GM12878 (cell line): ENCODE measurements at regions not wholly inside any gene's neighbourhood (a gene's known extent, or its start where the extent isn't known, plus 50 kb on each side); places are given as distances from the start of the nearest gene placed in this dataset.

Experiments used
- ATAC-seq: fragments of 200-7000 bp; cut with Tn5 transposase; 3 replicates; pipeline ENCODE4 v1.9.1; 2020; ENCODE audit warnings: mild to moderate bottlenecking, moderate library complexity
- BruUV-seq: library from RNA; stranded (reverse); fragments of 400-500 nt; replicated peaks from 2 replicates; lab custom pipeline; 2021; lab: Mats Ljungman, UMichigan
- CTCF ChIA-PET: fragments of 300-600 bp; sonication (Branson Sonifier 250); formaldehyde crosslinking; extraction: SDS; loops from one replicate; lab custom pipeline; 2021; ENCODE audit warnings: inconsistent platforms; lab: Yijun Ruan, JAX
- POLR2A ChIA-PET: fragments of 350-600 bp; formaldehyde crosslinking; extraction: SDS; loops from one replicate; lab custom pipeline; 2021; ENCODE audit warnings: inconsistent platforms; lab: Charles Lee
- RAD21 ChIA-PET: fragments of 300-600 bp; sonication (Branson Sonifier 250); formaldehyde crosslinking; loops from one replicate; lab custom pipeline; 2023; ENCODE audit warnings: antibody characterized with exemption; ENCODE audit not compliant: unreplicated experiment; lab: Charles Lee
- SMC1A ChIA-PET: fragments of 300-600 bp; sonication (Branson Sonifier 250); formaldehyde crosslinking; loops from one replicate; lab custom pipeline; 2023; ENCODE audit not compliant: unreplicated experiment, uncharacterized antibody; lab: Charles Lee
- DNase-seq: peaks from one replicate; pipeline ENCODE4 v3.0.0-alpha.2; 2011; ENCODE audit warnings: low read depth, low spot score
- FAIRE-seq: peaks from 3 replicates; lab custom pipeline; 2011; peaks lifted over from hg19 to GRCh38; lab: Jason Lieb, UNC
- H2AFZ ChIP-seq: 2 replicates; pipeline ENCODE4 v1.6.0; 2011; ENCODE audit warnings: low read depth, low read length, control low read depth; ENCODE audit not compliant: control insufficient read depth
- H3K27ac ChIP-seq: 2 replicates; pipeline ENCODE4 v1.5.1; 2011; ENCODE audit warnings: control low read depth; ENCODE audit not compliant: control insufficient read depth, insufficient read depth
- H3K27me3 ChIP-seq, 2 experiments: replicated peaks in 1 of 2; 2 replicates each; pipeline versions ENCODE4 v1.6.0 to v1.6.1; 2011; ENCODE audit warnings: low read length in 1 of 2; ENCODE audit not compliant: control insufficient read depth in 2 of 2, insufficient read depth in 2 of 2
- H3K36me3 ChIP-seq, 2 experiments: 2 replicates each; pipeline ENCODE4 v1.5.1; 2011; ENCODE audit warnings: low read length in 1 of 2; ENCODE audit not compliant: control insufficient read depth in 2 of 2, insufficient read depth in 2 of 2
- H3K4me1 ChIP-seq: 2 replicates; pipeline ENCODE4 v1.6.1; 2011; ENCODE audit warnings: mild to moderate bottlenecking, low read length, moderate library complexity, mixed read lengths; ENCODE audit not compliant: control insufficient read depth, insufficient read depth
- H3K4me2 ChIP-seq: 2 replicates; pipeline ENCODE4 v1.6.0; 2011; ENCODE audit warnings: control low read depth; ENCODE audit not compliant: control insufficient read depth, insufficient read depth
- H3K4me3 ChIP-seq: fragments of 200-600 bp; sonication (generic); 2 replicates; pipeline ENCODE4 v1.5.1; 2016
- H3K79me2 ChIP-seq: 2 replicates; pipeline ENCODE4 v1.6.0; 2011; ENCODE audit warnings: low read length; ENCODE audit not compliant: control insufficient read depth, insufficient read depth
- H3K9ac ChIP-seq: 2 replicates; pipeline ENCODE4 v1.8.0; 2011; ENCODE audit warnings: low read length, control low read depth, mixed read lengths; ENCODE audit not compliant: control insufficient read depth, insufficient read depth
- H3K9me3 ChIP-seq: replicated peaks from 3 replicates; pipeline ENCODE4 v1.5.1; 2011; ENCODE audit warnings: mild to moderate bottlenecking, low read length; ENCODE audit not compliant: control insufficient read depth, insufficient read depth
- H4K20me1 ChIP-seq: 2 replicates; pipeline ENCODE4 v1.6.0; 2011; ENCODE audit not compliant: control insufficient read depth, insufficient read depth
- BCL11A ChIP-seq: IDR thresholded peaks from 2 replicates; pipeline ENCODE4 v1.6.1; 2011; ENCODE audit warnings: low read depth, low read length
- CBX3 ChIP-seq: fragments of 200-600 bp; sonication (generic); IDR thresholded peaks from 2 replicates; pipeline ENCODE4 v1.6.1; 2016; ENCODE audit warnings: low read depth, borderline replicate concordance
- E2F8 ChIP-seq: fragments of 450-650 bp; IDR thresholded peaks from 2 replicates; pipeline ENCODE4 v1.6.1; 2018; ENCODE audit warnings: mild to moderate bottlenecking, low read depth, moderate library complexity; ENCODE audit not compliant: partially characterized antibody
- ETV6 ChIP-seq, 2 experiments: fragments of 450-650 bp in 1 of 2; IDR thresholded peaks in 1 of 2; conservative IDR thresholded peaks in 1 of 2; 2 replicates each; pipeline ENCODE4 v1.6.1; 2014; ENCODE audit warnings: antibody characterized with exemption in 1 of 2, borderline replicate concordance in 1 of 2, low read depth in 1 of 2, mild to moderate bottlenecking in 1 of 2, moderate library complexity in 1 of 2
- MYB ChIP-seq: fragments of 150-350 bp; IDR thresholded peaks from 2 replicates; pipeline ENCODE4 v1.6.1; 2014; ENCODE audit warnings: mild to moderate bottlenecking, low read depth, low read length, borderline replicate concordance
- POLR2AphosphoS2 ChIP-seq: IDR thresholded peaks from 2 replicates; pipeline ENCODE4 v1.6.1; 2011; ENCODE audit warnings: low read depth, mild to moderate bottlenecking, low read length, improper control_type of control experiment, moderate library complexity
- REST ChIP-seq: IDR thresholded peaks from 2 replicates; pipeline ENCODE4 v1.6.1; 2012; ENCODE audit warnings: mild to moderate bottlenecking, low read depth, low read length
- TCF12 ChIP-seq: IDR thresholded peaks from 2 replicates; pipeline ENCODE4 v1.6.1; 2011; ENCODE audit warnings: low read depth, mild to moderate bottlenecking, low read length
- ZSCAN29 ChIP-seq: fragments of 450-650 bp; IDR thresholded peaks from 2 replicates; pipeline ENCODE4 v1.6.1; 2017; ENCODE audit warnings: mild to moderate bottlenecking, moderate library complexity
- WGBS: methylation state at CpG from one replicate; pipeline ENCODE4 v1.1.6; 2016; ENCODE audit warnings: low lambda C conversion rate; ENCODE audit not compliant: insufficient replicate concordance, insufficient coverage; ENCODE audit errors: missing lambda C conversion rate; 5-methylcytosine and 5-hydroxymethylcytosine counted together
- in situ Hi-C: fragments of 300-500 bp; cut with MboI; formaldehyde crosslinking; loops from 9 replicates; pipeline ENCODE4 v1.14.3; 2018; ENCODE audit warnings: mixed read lengths
- intact Hi-C: fragments of 100-400 bp; cut with micrococcal nuclease; formaldehyde crosslinking; loops from one replicate; pipeline ENCODE4 v1.14.2; 2022; ENCODE audit not compliant: unreplicated experiment

- TF ChIP-seq CBX3, result no peak
- no peak for TF ChIP-seq MYB
- no peak for TF ChIP-seq ETV6 (conservative IDR thresholded peaks at IDR 0.05 in 1 of 2, IDR thresholded peaks at IDR 0.05 in 1 of 2; ENCODE audit: borderline replicate concordance in 1 of 2, low read depth in 1 of 2)
- no peak for TF ChIP-seq E2F8
- no peak for TF ChIP-seq ZSCAN29
- no peak for TF ChIP-seq REST
- TF ChIP-seq POLR2AphosphoS2, result no peak
- TF ChIP-seq BCL11A, result no peak
- TF ChIP-seq TCF12, result no peak
- H3K9ac ChIP-seq, result no peak overlapping the region
- FAIRE-seq, result no peak
- no peak for DNase-seq
- no peak overlapping the region for H3K4me3 ChIP-seq
- H4K20me1 ChIP-seq, result no peaks in the 10 kb centered on the region
- H3K4me1 ChIP-seq, result no peaks in the 10 kb centered on the region
- intact Hi-C loops, result no loop called here
- H3K9me3 ChIP-seq, result no peaks in the 10 kb centered on the region
- no peak overlapping the region for H2AFZ ChIP-seq
- no peak overlapping the region for H3K27ac ChIP-seq
- POLR2A ChIA-PET, result no interaction called here
- no peak overlapping the region for H3K4me2 ChIP-seq
- SMC1A ChIA-PET, result no interaction called here
- in situ Hi-C loops, result no loop called here
- 44% methylated on average over 5 of the region's 5 CpGs for WGBS
- no peaks in the 10 kb centered on the region for H3K36me3 ChIP-seq
- CTCF ChIA-PET, result no interaction called here
- no peak for ATAC-seq
- no peaks in the 10 kb centered on the region for H3K79me2 ChIP-seq
- no peaks in the 10 kb centered on the region for H3K27me3 ChIP-seq
- BruUV-seq, result no TSS peak
- RAD21 ChIA-PET, result no interaction called here
Observed at GRCh38 chr21:20272791-20273362, 725.3 kb upstream of the NCAM2 start.
